ENCODE measurements at regions not wholly inside any gene's neighbourhood (a gene's known extent, or its start where the extent isn't known, plus 50 kb on each side); places are given as distances from the start of the nearest gene placed in this dataset.
"Not testable (repeated sequence)": the region's sequence is repeated elsewhere in the genome, so short reads cannot be mapped to it uniquely, and the experiment has no call there.

DNA sequence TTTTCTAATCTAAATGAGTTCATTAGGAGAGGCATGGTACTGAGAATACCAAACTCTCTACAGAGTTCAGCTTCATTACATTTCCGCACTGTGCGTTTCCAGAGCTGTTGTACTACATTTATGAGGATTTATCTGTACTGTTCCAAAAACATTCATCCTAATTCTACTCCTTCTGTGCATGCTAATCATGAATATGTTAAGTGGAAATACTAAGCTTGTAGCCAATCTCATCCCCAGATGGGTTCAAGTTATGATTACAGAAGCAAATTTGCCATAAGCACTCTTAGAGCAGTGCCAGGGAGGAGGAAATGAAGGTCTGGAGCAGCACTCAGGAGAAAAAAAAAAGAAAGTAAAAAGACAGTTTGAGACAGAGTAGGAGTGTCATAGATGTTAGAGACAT lies 544.3 kb downstream of the GBE1 start:
- H3K27me3 Mint-ChIP-seq (ENCODE audit: low read depth) = no peaks in the 10 kb centered on the region
- H3K9me3 Mint-ChIP-seq = no peaks in the 10 kb centered on the region
- H3K36me3 Mint-ChIP-seq (ENCODE audit: low read depth) = no peaks in the 10 kb centered on the region
- no peaks in the 10 kb centered on the region for H3K4me1 Mint-ChIP-seq (ENCODE audit: low read depth)
- H3K4me3 Mint-ChIP-seq = no peak overlapping the region
- H3K27ac Mint-ChIP-seq = no peak overlapping the region

DNA sequence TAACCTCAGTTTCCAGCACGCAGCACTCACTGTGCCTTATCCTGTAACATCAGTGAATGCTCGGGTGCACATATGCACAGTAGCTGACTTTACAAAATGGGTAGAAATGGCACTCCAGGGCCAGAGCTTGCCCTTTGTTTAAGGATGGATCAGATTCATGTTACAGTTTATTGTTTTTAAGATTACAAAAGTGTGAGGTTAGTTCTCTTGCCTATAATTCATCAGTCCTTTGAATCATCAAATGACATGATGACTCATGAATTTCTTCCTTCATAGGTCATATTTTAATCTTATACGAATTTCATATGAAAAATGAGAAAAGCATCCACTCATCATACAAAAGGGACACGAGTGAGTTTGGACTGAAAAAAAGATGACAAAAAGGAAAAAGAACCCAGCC lies 545.3 kb downstream of the GBE1 start:
- Mint-ChIP-seq H3K27ac (no peak overlapping the region), H3K4me1 (ENCODE audit: low read depth) (no peaks in the 10 kb centered on the region)

DNA sequence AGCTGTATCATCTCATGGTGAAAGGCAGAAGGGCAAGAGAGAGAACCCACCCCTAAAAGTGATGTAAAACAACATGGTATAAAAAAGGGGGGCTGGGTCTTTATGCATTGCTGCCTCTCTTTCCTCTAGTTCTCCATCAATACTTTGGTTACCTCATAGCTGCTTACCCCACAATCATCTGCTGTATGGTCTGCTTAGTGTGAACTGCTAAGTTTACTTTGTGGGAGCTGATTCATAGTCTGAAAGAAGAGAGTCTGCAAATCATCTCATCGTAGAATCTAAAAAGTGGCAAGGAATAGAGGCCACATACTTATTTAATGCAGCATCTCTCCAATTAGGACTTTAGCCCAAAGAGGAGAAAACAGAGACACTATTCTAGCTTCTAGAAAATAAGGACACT lies 546.8 kb downstream of the GBE1 start:
- H3K4me3 Mint-ChIP-seq = no peak overlapping the region
- no peaks in the 10 kb centered on the region for H3K27me3 Mint-ChIP-seq (ENCODE audit: low read depth)
- H3K9me3 Mint-ChIP-seq = no peaks in the 10 kb centered on the region
- no peaks in the 10 kb centered on the region for H3K4me1 Mint-ChIP-seq (ENCODE audit: low read depth)
- H3K27ac Mint-ChIP-seq = no peak overlapping the region
- no peaks in the 10 kb centered on the region for H3K36me3 Mint-ChIP-seq (ENCODE audit: low read depth)

More for the DNA sequence above, 545.3 kb downstream of the GBE1 start:
- no peak overlapping the region for H3K4me3 Mint-ChIP-seq
- no peaks in the 10 kb centered on the region for H3K9me3 Mint-ChIP-seq
- H3K36me3 Mint-ChIP-seq (ENCODE audit: low read depth) = no peaks in the 10 kb centered on the region
- no peaks in the 10 kb centered on the region for H3K27me3 Mint-ChIP-seq (ENCODE audit: low read depth)

DNA sequence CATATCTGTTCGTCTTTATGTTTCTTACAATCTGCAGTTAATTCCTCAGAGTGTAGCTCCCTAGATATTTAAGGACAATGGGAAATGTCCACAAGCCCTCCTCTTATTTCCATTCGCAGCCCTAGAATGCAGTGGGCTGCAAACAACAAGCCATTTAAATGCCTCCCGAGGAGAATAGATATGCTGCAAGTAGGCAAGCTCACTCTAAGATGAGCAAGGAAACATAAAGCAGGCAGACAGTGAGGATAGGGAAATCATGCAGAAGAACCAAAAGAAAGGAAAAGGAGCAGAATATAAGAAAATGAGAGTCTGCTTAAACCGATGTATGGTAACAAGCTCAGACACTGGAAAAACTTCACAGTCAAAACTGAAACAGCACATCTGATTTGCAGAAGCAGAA lies 561.9 kb downstream of the GBE1 start:
- Mint-ChIP-seq H3K9me3 (peaks cover 6% of the 10 kb centered on the region), H3K27ac (no peak overlapping the region), H3K4me1 (ENCODE audit: low read depth) (no peaks in the 10 kb centered on the region), H3K27me3 (ENCODE audit: low read depth) (no peaks in the 10 kb centered on the region), H3K36me3 (ENCODE audit: low read depth) (no peaks in the 10 kb centered on the region), H3K4me3 (no peak overlapping the region)

DNA sequence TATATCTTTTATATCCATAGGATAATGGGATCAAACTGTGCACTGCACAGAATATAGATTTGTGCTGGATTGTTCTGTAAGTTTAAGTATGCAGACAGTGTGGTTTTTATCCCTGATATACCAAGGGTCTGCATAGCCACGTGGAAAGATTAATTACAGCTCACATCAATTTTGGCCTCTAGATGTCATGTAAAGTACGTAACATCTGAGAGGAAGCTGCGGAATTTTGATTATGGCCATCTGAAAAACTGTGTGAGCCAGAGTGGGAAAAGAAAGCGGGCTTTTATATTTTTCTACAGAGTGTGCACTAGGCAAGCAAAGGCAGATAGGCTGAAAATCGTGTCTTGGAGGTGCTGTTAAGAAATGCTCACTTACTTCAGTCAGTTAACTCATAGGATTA lies 562.7 kb downstream of the GBE1 start:
- H3K9me3 Mint-ChIP-seq = peaks cover 6% of the 10 kb centered on the region
- H3K4me1 Mint-ChIP-seq (ENCODE audit: low read depth) = no peaks in the 10 kb centered on the region
- no peak overlapping the region for H3K4me3 Mint-ChIP-seq
- no peaks in the 10 kb centered on the region for H3K27me3 Mint-ChIP-seq (ENCODE audit: low read depth)
- no peak overlapping the region for H3K27ac Mint-ChIP-seq
- H3K36me3 Mint-ChIP-seq (ENCODE audit: low read depth) = no peaks in the 10 kb centered on the region

DNA sequence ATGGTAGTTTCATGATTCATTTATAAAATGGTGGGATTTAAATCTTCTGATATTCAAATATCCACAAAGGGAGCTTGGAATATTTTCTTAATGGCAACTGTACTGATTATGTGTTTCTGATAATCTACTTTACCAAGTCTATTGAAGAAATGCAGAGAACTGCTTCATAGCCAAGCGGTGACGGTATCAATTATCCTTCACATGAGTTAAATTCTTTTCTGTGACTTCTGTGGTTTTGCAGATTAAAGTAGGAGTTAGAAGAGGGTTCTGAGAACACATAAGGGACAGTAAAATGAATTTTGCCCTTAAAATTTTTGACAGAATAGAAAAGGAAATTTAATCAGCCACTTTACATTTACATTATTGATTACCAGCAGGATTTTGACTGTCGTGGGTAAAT lies 563.2 kb downstream of the GBE1 start:
- no peak overlapping the region for H3K27ac Mint-ChIP-seq
- H3K36me3 Mint-ChIP-seq (ENCODE audit: low read depth) = no peaks in the 10 kb centered on the region
- H3K27me3 Mint-ChIP-seq (ENCODE audit: low read depth) = no peaks in the 10 kb centered on the region
- H3K9me3 Mint-ChIP-seq = peaks cover 6% of the 10 kb centered on the region
- no peak overlapping the region for H3K4me3 Mint-ChIP-seq
- H3K4me1 Mint-ChIP-seq (ENCODE audit: low read depth) = no peaks in the 10 kb centered on the region

DNA sequence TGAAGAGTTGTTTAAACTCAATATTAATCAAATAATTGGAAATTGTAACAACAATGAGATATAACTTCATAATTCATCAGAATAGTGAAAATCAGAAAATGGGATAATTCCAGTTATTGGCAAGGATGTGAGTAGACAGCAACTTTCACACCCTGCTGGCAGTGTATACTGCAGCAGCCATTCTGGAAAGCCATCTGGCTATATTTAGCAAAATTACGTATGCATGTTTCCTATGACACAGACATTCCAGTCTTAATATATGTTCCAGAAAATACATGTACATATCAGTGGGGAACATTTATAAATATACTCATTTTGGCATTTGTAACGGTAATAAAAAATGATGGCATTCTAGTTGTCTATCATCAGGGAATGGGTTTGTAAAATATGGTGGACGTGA lies 564.1 kb downstream of the GBE1 start:
- H3K4me3 Mint-ChIP-seq = no peak overlapping the region

DNA sequence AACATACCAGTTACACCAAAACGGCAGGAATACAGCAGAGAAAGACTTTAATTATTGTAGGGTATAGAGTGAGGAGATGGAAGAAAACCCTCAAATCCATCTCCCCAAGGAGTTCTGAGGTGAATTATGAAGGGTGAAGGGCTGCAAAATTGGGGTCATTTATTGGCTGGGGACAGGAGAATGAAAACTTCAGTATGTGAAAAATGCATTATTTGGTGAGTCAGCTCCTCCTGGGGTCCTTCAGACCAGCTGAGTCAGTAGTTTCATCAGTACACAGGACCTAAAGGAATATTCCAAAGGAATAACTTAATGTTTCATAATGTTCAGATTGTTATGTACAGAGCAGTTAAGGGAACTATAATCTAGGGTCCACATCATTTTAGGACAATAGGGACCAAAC lies 566.0 kb downstream of the GBE1 start:
- Mint-ChIP-seq H3K36me3 (ENCODE audit: low read depth) (no peaks in the 10 kb centered on the region), H3K4me3 (no peak overlapping the region), H3K27ac (no peak overlapping the region), H3K9me3 (no peaks in the 10 kb centered on the region), H3K4me1 (ENCODE audit: low read depth) (no peaks in the 10 kb centered on the region), H3K27me3 (ENCODE audit: low read depth) (no peaks in the 10 kb centered on the region)

More for the DNA sequence above, 564.1 kb downstream of the GBE1 start:
- Mint-ChIP-seq H3K27ac (no peak overlapping the region), H3K9me3 (peaks cover under 1% of the 10 kb centered on the region), H3K4me1 (ENCODE audit: low read depth) (no peaks in the 10 kb centered on the region), H3K36me3 (ENCODE audit: low read depth) (no peaks in the 10 kb centered on the region), H3K27me3 (ENCODE audit: low read depth) (no peaks in the 10 kb centered on the region)

DNA sequence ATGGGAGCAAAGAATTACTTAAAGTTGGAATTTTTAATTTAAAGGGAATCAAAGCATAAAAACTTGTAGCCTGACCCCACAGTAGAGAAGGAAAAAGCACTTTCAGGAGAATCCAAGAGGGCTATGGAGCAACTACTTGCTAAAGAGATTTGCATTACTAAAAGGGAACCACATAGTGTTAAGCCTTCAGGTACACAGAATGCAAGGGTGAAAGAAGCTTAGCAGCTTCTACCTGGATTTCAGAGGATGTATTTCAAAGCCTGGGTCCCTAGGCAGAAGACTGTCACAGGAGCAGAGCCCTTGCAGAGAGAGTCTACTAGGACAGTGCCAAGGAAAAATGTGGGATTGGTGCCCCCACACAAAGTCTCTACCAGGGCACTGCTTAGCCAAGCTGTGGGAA lies 575.0 kb downstream of the GBE1 start:
- Mint-ChIP-seq H3K27ac (no peak overlapping the region), H3K36me3 (ENCODE audit: low read depth) (no peaks in the 10 kb centered on the region), H3K4me3 (no peak overlapping the region), H3K9me3 (peaks cover 19% of the 10 kb centered on the region), H3K4me1 (ENCODE audit: low read depth) (no peaks in the 10 kb centered on the region), H3K27me3 (ENCODE audit: low read depth) (no peaks in the 10 kb centered on the region)

DNA sequence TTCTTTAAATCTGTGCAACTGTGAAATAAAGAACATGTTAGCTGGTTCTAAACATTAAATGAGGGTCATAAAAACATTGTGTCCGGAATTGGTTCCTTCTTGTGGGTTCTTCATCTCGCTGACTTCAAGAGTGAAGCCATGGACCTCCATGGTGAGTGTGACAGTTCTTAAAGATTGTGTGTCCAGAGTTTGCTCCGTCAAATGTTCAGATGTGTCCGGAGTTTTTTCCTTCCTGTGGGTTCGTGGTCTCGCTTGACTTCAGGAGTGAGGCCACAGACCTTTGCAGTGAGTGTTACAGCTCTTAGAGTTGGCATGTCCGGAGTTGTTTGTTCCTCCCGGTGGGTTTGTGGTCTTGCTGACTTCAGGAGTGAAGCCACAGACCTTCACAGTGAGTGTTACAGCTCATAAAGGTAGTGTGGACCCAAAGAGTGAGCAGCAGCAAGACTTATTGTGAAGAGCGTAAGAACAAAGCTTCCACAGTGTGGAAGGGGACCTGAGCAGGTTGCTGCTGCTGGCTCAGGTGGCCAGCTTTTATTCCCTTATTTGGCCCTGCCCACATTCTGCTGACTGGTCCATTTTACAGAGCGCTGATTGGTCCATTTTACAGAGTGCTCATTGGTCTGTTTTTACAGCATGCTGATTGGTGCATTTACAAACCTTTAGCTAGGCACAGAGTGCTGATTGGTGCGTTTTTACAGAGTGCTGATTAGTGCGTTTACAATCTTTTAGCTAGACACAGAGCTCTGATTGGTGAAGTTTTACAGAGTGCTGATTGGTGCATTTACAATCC lies 579.2 kb downstream of the GBE1 start:
- not testable (repeated sequence) for H3K4me3 Mint-ChIP-seq; H3K36me3 Mint-ChIP-seq (ENCODE audit: low read depth); H3K27ac Mint-ChIP-seq; H3K4me1 Mint-ChIP-seq (ENCODE audit: low read depth); H3K27me3 Mint-ChIP-seq (ENCODE audit: low read depth)
- peaks cover 17% of the 10 kb centered on the region for H3K9me3 Mint-ChIP-seq

DNA sequence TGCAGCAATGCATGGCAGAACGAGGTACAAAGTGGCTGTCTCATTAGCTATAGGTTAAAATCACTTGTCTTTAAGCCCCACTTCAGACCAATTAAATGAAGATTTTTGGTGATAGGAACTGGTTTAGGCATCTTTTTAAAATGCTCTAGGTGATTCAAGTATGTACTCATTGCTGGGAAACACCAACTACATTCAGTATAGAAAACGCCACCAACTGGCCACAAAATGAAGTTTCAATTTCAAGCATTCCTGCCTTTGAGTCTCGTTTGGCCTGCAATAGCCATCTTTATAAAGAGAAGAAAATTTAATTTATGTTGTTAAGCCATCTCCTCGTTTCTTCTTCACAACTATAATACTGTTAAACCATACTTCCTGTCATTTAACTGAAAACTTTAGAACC lies 587.9 kb downstream of the GBE1 start:
- Mint-ChIP-seq H3K4me3 (no peak overlapping the region), H3K4me1 (ENCODE audit: low read depth) (no peaks in the 10 kb centered on the region), H3K27me3 (ENCODE audit: low read depth) (no peaks in the 10 kb centered on the region), H3K27ac (no peak overlapping the region), H3K9me3 (peaks cover 10% of the 10 kb centered on the region), H3K36me3 (ENCODE audit: low read depth) (no peaks in the 10 kb centered on the region)

DNA sequence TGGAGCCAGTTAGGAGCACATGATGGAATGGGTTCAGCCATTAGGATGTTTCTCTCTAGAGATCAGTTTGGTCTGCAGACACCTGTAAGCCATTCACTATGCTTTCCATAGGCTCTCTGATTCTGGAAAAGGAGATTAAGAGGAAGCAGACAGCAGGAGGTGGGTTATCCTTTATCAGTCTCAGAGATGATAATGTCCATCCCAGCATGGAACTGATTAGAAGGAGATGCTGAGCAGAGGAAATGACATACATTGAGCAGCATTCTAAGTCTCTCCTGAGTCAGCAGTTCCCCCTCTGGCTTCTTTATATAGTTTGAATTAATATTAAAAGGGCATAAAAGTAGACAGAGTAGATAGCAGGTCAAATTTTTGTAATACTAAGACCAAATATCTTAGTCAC lies 591.1 kb downstream of the GBE1 start:
- H3K9me3 Mint-ChIP-seq = peaks cover 17% of the 10 kb centered on the region
- H3K4me1 Mint-ChIP-seq (ENCODE audit: low read depth) = no peaks in the 10 kb centered on the region
- H3K36me3 Mint-ChIP-seq (ENCODE audit: low read depth) = no peaks in the 10 kb centered on the region
- H3K4me3 Mint-ChIP-seq = no peak overlapping the region
- no peaks in the 10 kb centered on the region for H3K27me3 Mint-ChIP-seq (ENCODE audit: low read depth)
- no peak overlapping the region for H3K27ac Mint-ChIP-seq

DNA sequence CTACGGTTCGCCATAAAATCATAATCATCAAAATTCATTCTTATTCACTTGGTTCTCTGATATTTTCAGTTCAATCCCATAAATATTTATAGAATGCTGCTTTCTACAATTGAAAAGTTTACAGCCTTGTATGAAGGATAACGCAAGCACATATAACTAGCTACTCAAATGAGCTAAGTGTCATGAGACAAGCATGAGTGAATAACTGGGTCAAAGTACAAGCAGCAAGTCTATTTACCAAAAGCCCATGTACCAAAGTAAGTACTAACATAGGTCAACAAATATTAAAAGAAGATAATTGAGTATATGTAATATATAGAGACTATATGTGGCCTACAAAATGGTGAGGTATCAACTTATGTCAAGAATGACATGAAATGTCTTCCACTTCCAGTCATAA lies 596.6 kb downstream of the GBE1 start:
- Mint-ChIP-seq H3K27me3 (ENCODE audit: low read depth) (no peaks in the 10 kb centered on the region), H3K9me3 (peaks cover 19% of the 10 kb centered on the region), H3K27ac (no peak overlapping the region), H3K36me3 (ENCODE audit: low read depth) (no peaks in the 10 kb centered on the region), H3K4me1 (ENCODE audit: low read depth) (no peaks in the 10 kb centered on the region), H3K4me3 (no peak overlapping the region)

DNA sequence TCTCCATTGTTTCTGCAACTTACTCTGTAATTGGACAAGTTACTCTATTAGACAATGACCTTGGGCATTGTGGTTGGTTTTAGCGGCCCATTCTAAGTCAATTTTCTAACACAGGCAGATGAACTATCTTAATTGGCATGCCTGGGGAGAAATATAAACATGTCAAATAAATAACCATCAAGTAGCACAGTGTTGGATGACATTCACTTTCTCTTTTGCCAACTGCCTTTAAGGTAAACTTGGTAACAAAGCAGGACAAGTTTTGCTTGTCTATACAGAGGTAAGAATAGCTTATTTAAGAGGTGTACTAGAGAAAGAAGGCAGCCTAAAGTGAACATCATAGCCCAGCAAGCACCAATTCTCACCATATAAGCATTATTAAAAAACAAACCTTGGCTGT lies 599.6 kb downstream of the GBE1 start:
- Mint-ChIP-seq H3K4me3 (no peak overlapping the region), H3K27ac (no peak overlapping the region), H3K9me3 (peaks cover 21% of the 10 kb centered on the region), H3K27me3 (ENCODE audit: low read depth) (no peaks in the 10 kb centered on the region), H3K36me3 (ENCODE audit: low read depth) (no peaks in the 10 kb centered on the region), H3K4me1 (ENCODE audit: low read depth) (no peaks in the 10 kb centered on the region)

DNA sequence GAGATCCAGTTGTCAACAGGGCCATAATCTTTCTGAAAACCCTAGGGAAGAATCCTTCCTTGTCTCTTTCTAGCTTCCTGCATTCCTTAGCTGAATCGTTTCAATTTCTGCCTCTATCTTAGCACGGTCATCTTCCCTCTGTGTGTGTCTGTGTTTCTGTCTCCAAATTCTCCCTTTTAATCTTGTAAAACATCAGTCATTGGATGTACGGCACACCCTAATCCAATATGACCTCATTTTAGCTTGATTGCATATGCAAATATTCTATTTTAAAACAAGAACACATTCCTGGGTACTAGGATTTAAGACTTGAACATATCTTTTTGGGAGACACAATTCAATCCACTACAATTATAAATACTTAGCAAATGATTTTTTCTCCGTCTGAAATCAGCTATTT lies 600.3 kb downstream of the GBE1 start:
- Mint-ChIP-seq H3K27ac (no peak overlapping the region), H3K36me3 (ENCODE audit: low read depth) (no peaks in the 10 kb centered on the region), H3K27me3 (ENCODE audit: low read depth) (no peaks in the 10 kb centered on the region), H3K4me3 (no peak overlapping the region), H3K9me3 (peaks cover 28% of the 10 kb centered on the region), H3K4me1 (ENCODE audit: low read depth) (no peaks in the 10 kb centered on the region)
